B cell (primary cell): ENCODE measurements at regions not wholly inside any gene's neighbourhood (a gene's known extent, or its start where the extent isn't known, plus 50 kb on each side); places are given as distances from the start of the nearest gene placed in this dataset.

Experiments
- ATAC-seq: fragments of 200-7000 bp; cut with Tn5 transposase; one replicate; pipeline ENCODE4 v1.10.0; 2021; ENCODE audit warnings: low read depth, mild to moderate bottlenecking, moderate number of reproducible peaks, moderate library complexity
- CTCF ChIA-PET: fragments of 350-600 bp; sonication (Branson Sonifier 250); formaldehyde crosslinking; loops from one replicate; lab custom pipeline; 2021; ENCODE audit warnings: antibody characterized with exemption, inconsistent platforms; lab: Charles Lee
- POLR2A ChIA-PET: fragments of 350-600 bp; sonication (Branson Sonifier 250); formaldehyde crosslinking; loops from one replicate; lab custom pipeline; 2021; ENCODE audit warnings: antibody characterized with exemption; lab: Charles Lee
- DNase-seq: peaks from one replicate; pipeline ENCODE4 v3.0.0; 2013
- H2AFZ ChIP-seq: 2 replicates; pipeline ENCODE4 v1.6.1; 2012; ENCODE audit warnings: mild to moderate bottlenecking, low read depth, low read length; ENCODE audit not compliant: insufficient read depth, poor library complexity, severe bottlenecking
- H3K27ac ChIP-seq, 2 donors: 1 replicate in 1 of 2; 2 replicates in 1 of 2; pipeline ENCODE4 v1.5.1; 2012 to 2013; ENCODE audit warnings: low read length in 2 of 2, mild to moderate bottlenecking in 2 of 2, moderate library complexity in 1 of 2
- H3K27me3 ChIP-seq, 4 experiments: fragments of 200-600 bp in 1 of 4; sonication (generic) in 1 of 4; replicated peaks in 1 of 4; 1 replicate in 2 of 4; 2 replicates in 2 of 4; pipeline versions ENCODE4 v1.6.1 to v1.7.0; 2013 to 2016; ENCODE audit warnings: low read length in 3 of 4, mild to moderate bottlenecking in 2 of 4, mixed read lengths in 1 of 4, moderate library complexity in 1 of 4; ENCODE audit not compliant: insufficient read depth in 4 of 4, control insufficient read depth in 3 of 4; ENCODE audit errors: control extremely low read depth in 1 of 4
- H3K36me3 ChIP-seq, 2 experiments: replicated peaks in 1 of 2; 1 replicate in 1 of 2; 2 replicates in 1 of 2; pipeline versions ENCODE4 v1.6.1 to v1.7.1; 2013; ENCODE audit warnings: low read length in 1 of 2; ENCODE audit not compliant: insufficient read depth in 2 of 2, control insufficient read depth in 1 of 2; ENCODE audit errors: control extremely low read depth in 1 of 2, extremely low read depth in 1 of 2
- H3K4me1 ChIP-seq, 2 donors: fragments of 200-600 bp in 1 of 2; sonication (generic) in 1 of 2; 1 replicate in 1 of 2; 2 replicates in 1 of 2; pipeline versions ENCODE4 v1.5.1 to v1.6.1; 2013 to 2017; ENCODE audit warnings: low read length in 2 of 2; ENCODE audit not compliant: control insufficient read depth in 2 of 2, insufficient read depth in 2 of 2
- H3K4me2 ChIP-seq: replicated peaks from 2 replicates; pipeline ENCODE3; 2012; ENCODE audit warnings: mild to moderate bottlenecking, low read depth, low read length; ENCODE audit not compliant: poor library complexity, severe bottlenecking
- H3K4me3 ChIP-seq, 5 experiments: fragments of 200-600 bp in 1 of 5; sonication (generic) in 1 of 5; 1 replicate in 3 of 5; 2 replicates in 2 of 5; pipeline versions ENCODE4 v1.5.1 to v1.7.0; 2011 to 2016; ENCODE audit warnings: low read length in 4 of 5, mild to moderate bottlenecking in 4 of 5, low read depth in 2 of 5, control low read depth in 1 of 5, moderate library complexity in 1 of 5; ENCODE audit not compliant: insufficient read depth in 1 of 5; ENCODE audit errors: control extremely low read depth in 1 of 5, extremely low read depth in 1 of 5
- H3K79me2 ChIP-seq: fragments of 200-600 bp; sonication (generic); one replicate; pipeline ENCODE4 v1.6.0; 2016; ENCODE audit warnings: low read length; ENCODE audit not compliant: control insufficient read depth, insufficient read depth
- H3K9ac ChIP-seq: fragments of 200-600 bp; sonication (generic); 2 replicates; pipeline ENCODE4 v1.6.1; 2017; ENCODE audit warnings: mild to moderate bottlenecking, low read length, moderate library complexity
- H3K9me3 ChIP-seq, 3 donors: one replicate each; pipeline versions ENCODE4 v1.6.1 to v1.7.1; 2013; ENCODE audit warnings: low read length in 2 of 3; ENCODE audit not compliant: control insufficient read depth in 2 of 3, insufficient read depth in 1 of 3; ENCODE audit errors: control extremely low read depth in 1 of 3
- H4K20me1 ChIP-seq: 2 replicates; pipeline ENCODE4 v1.6.0; 2012; ENCODE audit warnings: mild to moderate bottlenecking, low read length; ENCODE audit not compliant: insufficient read depth, control insufficient read depth, poor library complexity, severe bottlenecking
- H3K27ac Mint-ChIP-seq: one replicate; pipeline ENCODE4 v1.8.0; 2021; ENCODE audit warnings: mixed read lengths
- H3K27me3 Mint-ChIP-seq: one replicate; pipeline ENCODE4 v1.8.0; 2021; ENCODE audit warnings: mixed read lengths
- H3K4me1 Mint-ChIP-seq: one replicate; pipeline ENCODE4 v1.8.0; 2021; ENCODE audit warnings: mixed read lengths
- H3K4me3 Mint-ChIP-seq: one replicate; pipeline ENCODE4 v1.8.0; 2021; ENCODE audit warnings: mixed read lengths
- H3K9me3 Mint-ChIP-seq: one replicate; pipeline ENCODE4 v1.8.0; 2022; ENCODE audit warnings: mixed read lengths; ENCODE audit not compliant: insufficient read depth
- CTCF ChIP-seq: fragments of 200-600 bp; IDR thresholded peaks from one replicate; pipeline ENCODE4 v1.8.0; 2022; ENCODE audit warnings: antibody characterized with exemption, mild to moderate bottlenecking
- EZH2 ChIP-seq: IDR thresholded peaks from 2 replicates; pipeline ENCODE4 v1.6.1; 2012; ENCODE audit warnings: borderline replicate concordance, low read depth, mild to moderate bottlenecking, moderate library complexity, low read length; ENCODE audit not compliant: insufficient read depth, poor library complexity, severe bottlenecking
- WGBS: methylation state at CpG from one replicate; pipeline ENCODE4 v1.1.5; 2013; ENCODE audit warnings: missing lambda C conversion rate; ENCODE audit not compliant: insufficient coverage; 5-methylcytosine and 5-hydroxymethylcytosine counted together
- intact Hi-C: fragments of 100-400 bp; cut with micrococcal nuclease; formaldehyde crosslinking; loops from one replicate; pipeline ENCODE4 v1.10.0; 2022

- TF ChIP-seq EZH2 = no peak
- TF ChIP-seq CTCF = no peak
- Histone ChIP-seq H3K79me2 (no peaks in the 10 kb centered on the region), H4K20me1 (no peaks in the 10 kb centered on the region), H3K36me3 (no peaks in the 10 kb centered on the region), H3K9me3 (peaks cover 0 to 12% (median 8%) of the 10 kb centered on the region in 3 donors), H3K4me3 (no peak overlapping the region), H3K9ac (no peak overlapping the region), H3K27ac (no peak overlapping the region), H3K27me3 (no peaks in the 10 kb centered on the region), H2AFZ (no peak overlapping the region), H3K4me2 (no peak overlapping the region), H3K4me1 (peaks cover 20 to 29% of the 10 kb centered on the region in 2 donors)
- DNase-seq (no peak), ATAC-seq (no peak)
- peaks cover 28% of the 10 kb centered on the region for H3K4me1 Mint-ChIP-seq
- CTCF ChIA-PET = no interaction called here
- intact Hi-C loops = no loop called here
- H3K27ac Mint-ChIP-seq = no peak overlapping the region
- H3K9me3 Mint-ChIP-seq = peaks cover 4% of the 10 kb centered on the region
- POLR2A ChIA-PET = no interaction called here
- no peaks in the 10 kb centered on the region for H3K27me3 Mint-ChIP-seq
- no peak overlapping the region for H3K4me3 Mint-ChIP-seq
- 98% methylated on average over 7 of the region's 7 CpGs for WGBS
Measured at GRCh38 chr13:40098246-40098645, 442.8 kb downstream of the COG6 start.

- POLR2A ChIA-PET = interaction anchor here (0.8 kb wide), 1 partner anchor 29 kb away, joined by 4 read pairs; no protein-coding TSS in a partner anchor
- Histone ChIP-seq H3K27ac (no peak overlapping the region), H3K36me3 (no peaks in the 10 kb centered on the region), H2AFZ (no peak overlapping the region), H3K9me3 (peaks cover 0 to 12% (median 8%) of the 10 kb centered on the region in 3 donors), H4K20me1 (no peaks in the 10 kb centered on the region), H3K79me2 (no peaks in the 10 kb centered on the region), H3K4me1 (peaks cover 20 to 23% of the 10 kb centered on the region in 2 donors), H3K4me3 (peak overlapping the region in 1 of 5 experiments; percentile 6), H3K27me3 (no peaks in the 10 kb centered on the region), H3K4me2 (peak overlapping the region; percentile 60), H3K9ac (peak overlapping the region; percentile 19)
- no peak for TF ChIP-seq CTCF
- ATAC-seq = peak; percentile 73
- Mint-ChIP-seq H3K27me3 (no peaks in the 10 kb centered on the region), H3K27ac (peak overlapping the region; percentile 57), H3K9me3 (peaks cover 4% of the 10 kb centered on the region), H3K4me3 (peak overlapping the region; percentile 61), H3K4me1 (peaks cover 22% of the 10 kb centered on the region)
- intact Hi-C loops = loop anchor here (1.0 kb wide), 1 partner anchor 25 kb away; no protein-coding TSS in a partner anchor
- peak; percentile 49 for DNase-seq
- CTCF ChIA-PET = interaction anchor here (1.1 to 1.9 kb wide), 3 partner anchors 32 to 461 kb away, joined by 3 to 6 read pairs (median 3); no protein-coding TSS in a partner anchor
- 17% methylated on average over 2 of the region's 3 CpGs for WGBS
Measured at GRCh38 chr13:40101708-40102359, 446.4 kb downstream of the COG6 start.
